CD4-positive, alpha-beta T cell (primary cell): ENCODE measurements at regions not wholly inside any gene's neighbourhood (a gene's known extent, or its start where the extent isn't known, plus 50 kb on each side); places are given as distances from the start of the nearest gene placed in this dataset.

Source experiments
- ATAC-seq: fragments of 200-7000 bp; cut with Tn5 transposase; one replicate; pipeline ENCODE4 v1.10.0; 2022; ENCODE audit warnings: mild to moderate bottlenecking; ENCODE audit not compliant: poor library complexity
- CTCF ChIA-PET: fragments of 350-600 bp; sonication (Branson Sonifier 250); formaldehyde crosslinking; loops from one replicate; lab custom pipeline; 2021; ENCODE audit warnings: antibody characterized with exemption, inconsistent platforms; lab: Charles Lee
- POLR2A ChIA-PET: fragments of 350-600 bp; sonication (Branson Sonifier 250); formaldehyde crosslinking; loops from one replicate; lab custom pipeline; 2021; ENCODE audit warnings: antibody characterized with exemption, inconsistent platforms; lab: Charles Lee
- DNase-seq, 14 experiments: peaks; one replicate each; pipeline ENCODE4 v3.0.0-alpha.2; 2013 to 2020; ENCODE audit warnings: mixed read lengths in 2 of 14
- H3K27ac ChIP-seq, 2 donors: one replicate each; pipeline versions ENCODE4 v1.5.1 to v1.7.0; 2013; ENCODE audit warnings: low read length in 2 of 2, low read depth in 1 of 2, mild to moderate bottlenecking in 1 of 2
- H3K27me3 ChIP-seq, 2 experiments: 1 replicate in 1 of 2; 2 replicates in 1 of 2; pipeline versions ENCODE4 v1.6.1 to v1.7.0; 2013; ENCODE audit warnings: low read length in 2 of 2, control low read depth in 1 of 2, mild to moderate bottlenecking in 1 of 2, moderate library complexity in 1 of 2; ENCODE audit not compliant: insufficient read depth in 2 of 2, control insufficient read depth in 1 of 2
- H3K36me3 ChIP-seq: one replicate; pipeline ENCODE4 v1.6.1; 2013; ENCODE audit warnings: low read length, control low read depth; ENCODE audit not compliant: insufficient read depth
- H3K4me1 ChIP-seq: one replicate; pipeline ENCODE4 v1.6.1; 2013; ENCODE audit warnings: low read length, control low read depth; ENCODE audit not compliant: insufficient read depth
- H3K4me3 ChIP-seq: one replicate; pipeline ENCODE4 v1.5.1; 2013; ENCODE audit warnings: mild to moderate bottlenecking, low read length, moderate library complexity
- H3K9me3 ChIP-seq, 2 experiments: 1 replicate in 1 of 2; 2 replicates in 1 of 2; pipeline versions ENCODE4 v1.6.1 to v1.7.0; 2013; ENCODE audit warnings: low read length in 2 of 2, mild to moderate bottlenecking in 2 of 2, control low read depth in 1 of 2, moderate library complexity in 1 of 2; ENCODE audit not compliant: control insufficient read depth in 1 of 2, insufficient read depth in 1 of 2
- H3K27ac Mint-ChIP-seq: one replicate; pipeline ENCODE4 v1.8.0; 2020; ENCODE audit warnings: mixed read lengths
- H3K27me3 Mint-ChIP-seq: one replicate; pipeline ENCODE4 v1.8.0; 2021; ENCODE audit warnings: mixed read lengths
- H3K36me3 Mint-ChIP-seq: one replicate; pipeline ENCODE4 v1.8.0; 2021; ENCODE audit warnings: low read depth, mixed read lengths
- H3K4me1 Mint-ChIP-seq: one replicate; pipeline ENCODE4 v1.8.0; 2021; ENCODE audit warnings: low read depth, mixed read lengths
- H3K4me3 Mint-ChIP-seq: one replicate; pipeline ENCODE4 v1.8.0; 2020; ENCODE audit warnings: mild to moderate bottlenecking, mixed read lengths
- H3K9me3 Mint-ChIP-seq: one replicate; pipeline ENCODE4 v1.8.0; 2020; ENCODE audit warnings: mixed read lengths
- intact Hi-C, 2 experiments: fragments of 100-400 bp; cut with DNase I in 1 of 2; cut with micrococcal nuclease in 1 of 2; formaldehyde crosslinking; loops; one replicate each; pipeline versions ENCODE4 v1.15.1 to v1.9.0; 2023 to 2025; cut with DNase I, micrococcal nuclease
- TF ChIP-seq, protein P1 (sequence below): fragments of 200-600 bp; IDR thresholded peaks from one replicate; pipeline ENCODE4 v1.8.0; 2022; ENCODE audit warnings: antibody characterized with exemption, mild to moderate bottlenecking

- DNase-seq: no peak
- no peak for ATAC-seq
- Histone ChIP-seq H3K4me1 (no peaks in the 10 kb centered on the region), H3K9me3 (peaks cover 0 to 38% of the 10 kb centered on the region in 2 experiments), H3K36me3 (no peaks in the 10 kb centered on the region), H3K27me3 (peaks cover 11% of the 10 kb centered on the region in 2 experiments), H3K4me3 (no peak overlapping the region), H3K27ac (no peak overlapping the region)
- ChIA-PET CTCF (no interaction called here), POLR2A (no interaction called here)
- intact Hi-C loops: no loop called here
- Mint-ChIP-seq H3K4me3 (no peak overlapping the region), H3K36me3 (no peaks in the 10 kb centered on the region), H3K9me3 (no peaks in the 10 kb centered on the region), H3K27me3 (peaks cover 26% of the 10 kb centered on the region), H3K4me1 (no peaks in the 10 kb centered on the region), H3K27ac (no peak overlapping the region)
- TF ChIP-seq, protein P1, sequence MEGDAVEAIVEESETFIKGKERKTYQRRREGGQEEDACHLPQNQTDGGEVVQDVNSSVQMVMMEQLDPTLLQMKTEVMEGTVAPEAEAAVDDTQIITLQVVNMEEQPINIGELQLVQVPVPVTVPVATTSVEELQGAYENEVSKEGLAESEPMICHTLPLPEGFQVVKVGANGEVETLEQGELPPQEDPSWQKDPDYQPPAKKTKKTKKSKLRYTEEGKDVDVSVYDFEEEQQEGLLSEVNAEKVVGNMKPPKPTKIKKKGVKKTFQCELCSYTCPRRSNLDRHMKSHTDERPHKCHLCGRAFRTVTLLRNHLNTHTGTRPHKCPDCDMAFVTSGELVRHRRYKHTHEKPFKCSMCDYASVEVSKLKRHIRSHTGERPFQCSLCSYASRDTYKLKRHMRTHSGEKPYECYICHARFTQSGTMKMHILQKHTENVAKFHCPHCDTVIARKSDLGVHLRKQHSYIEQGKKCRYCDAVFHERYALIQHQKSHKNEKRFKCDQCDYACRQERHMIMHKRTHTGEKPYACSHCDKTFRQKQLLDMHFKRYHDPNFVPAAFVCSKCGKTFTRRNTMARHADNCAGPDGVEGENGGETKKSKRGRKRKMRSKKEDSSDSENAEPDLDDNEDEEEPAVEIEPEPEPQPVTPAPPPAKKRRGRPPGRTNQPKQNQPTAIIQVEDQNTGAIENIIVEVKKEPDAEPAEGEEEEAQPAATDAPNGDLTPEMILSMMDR: no peak
Measured at GRCh38 chr22:48579043-48579927, 1248.4 kb downstream of the BRD1 start.

GRCh38 chr22:48578138-48579042, 1249.3 kb downstream of the BRD1 start:
- Histone ChIP-seq H3K4me1 (no peaks in the 10 kb centered on the region), H3K4me3 (no peak overlapping the region), H3K27me3 (peaks cover 16 to 20% of the 10 kb centered on the region in 2 experiments), H3K9me3 (peaks cover 0 to 35% of the 10 kb centered on the region in 2 experiments), H3K36me3 (no peaks in the 10 kb centered on the region), H3K27ac (no peak overlapping the region)
- TF ChIP-seq, protein P1: no peak
- Mint-ChIP-seq H3K27me3 (peaks cover 35% of the 10 kb centered on the region), H3K4me3 (no peak overlapping the region), H3K27ac (no peak overlapping the region), H3K4me1 (no peaks in the 10 kb centered on the region), H3K9me3 (no peaks in the 10 kb centered on the region), H3K36me3 (no peaks in the 10 kb centered on the region)
- ATAC-seq: no peak
- POLR2A ChIA-PET: no interaction called here
- CTCF ChIA-PET: no interaction called here
- intact Hi-C loops: no loop called here
- no peak for DNase-seq

DNA sequence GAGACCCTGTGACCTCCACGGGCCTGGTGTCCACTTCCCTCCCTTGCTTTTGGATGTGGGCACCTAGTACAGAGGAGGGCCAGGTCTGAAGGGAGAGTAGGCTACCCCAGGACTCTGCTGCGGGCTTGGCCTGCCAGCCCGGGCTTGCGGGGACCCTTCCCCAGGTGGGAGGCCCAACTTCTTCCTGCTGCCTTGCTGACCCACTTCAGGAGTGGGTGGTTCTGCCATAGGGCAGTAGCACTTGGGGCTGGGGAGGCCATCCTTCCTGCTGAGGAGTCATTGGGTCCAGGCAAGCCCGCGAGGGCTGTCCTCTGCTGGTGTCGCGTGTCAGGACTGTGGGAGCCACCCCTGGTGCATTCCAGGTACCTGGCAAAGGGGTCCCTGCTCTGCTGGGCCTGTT, 1250.0 kb downstream of the BRD1 start:
- H3K27me3 ChIP-seq: peaks cover 20 to 21% of the 10 kb centered on the region in 2 experiments
- Mint-ChIP-seq H3K4me1 (no peaks in the 10 kb centered on the region), H3K36me3 (no peaks in the 10 kb centered on the region), H3K4me3 (no peak overlapping the region), H3K27me3 (peaks cover 38% of the 10 kb centered on the region), H3K27ac (no peak overlapping the region), H3K9me3 (no peaks in the 10 kb centered on the region)
- H3K27ac ChIP-seq: no peak overlapping the region
- no peaks in the 10 kb centered on the region for H3K4me1 ChIP-seq
- intact Hi-C loops: no loop called here
- TF ChIP-seq, protein P1: no peak
- POLR2A ChIA-PET: no interaction called here
- no peaks in the 10 kb centered on the region for H3K36me3 ChIP-seq
- H3K9me3 ChIP-seq: peaks cover 0 to 37% of the 10 kb centered on the region in 2 experiments
- CTCF ChIA-PET: no interaction called here
- ATAC-seq (no peak), DNase-seq (no peak)
- no peak overlapping the region for H3K4me3 ChIP-seq
